B cell (primary cell): ENCODE measurements at regions not wholly inside any gene's neighbourhood (a gene's known extent, or its start where the extent isn't known, plus 50 kb on each side); places are given as distances from the start of the nearest gene placed in this dataset.

ENCODE experiments used
- EZH2 ChIP-seq: IDR thresholded peaks from 2 replicates; pipeline ENCODE4 v1.6.1; 2012; ENCODE audit warnings: borderline replicate concordance, low read depth, mild to moderate bottlenecking, moderate library complexity, low read length; ENCODE audit not compliant: insufficient read depth, poor library complexity, severe bottlenecking
- TF ChIP-seq, protein P1 (sequence below): fragments of 200-600 bp; IDR thresholded peaks from one replicate; pipeline ENCODE4 v1.8.0; 2022; ENCODE audit warnings: antibody characterized with exemption, mild to moderate bottlenecking

DNA sequence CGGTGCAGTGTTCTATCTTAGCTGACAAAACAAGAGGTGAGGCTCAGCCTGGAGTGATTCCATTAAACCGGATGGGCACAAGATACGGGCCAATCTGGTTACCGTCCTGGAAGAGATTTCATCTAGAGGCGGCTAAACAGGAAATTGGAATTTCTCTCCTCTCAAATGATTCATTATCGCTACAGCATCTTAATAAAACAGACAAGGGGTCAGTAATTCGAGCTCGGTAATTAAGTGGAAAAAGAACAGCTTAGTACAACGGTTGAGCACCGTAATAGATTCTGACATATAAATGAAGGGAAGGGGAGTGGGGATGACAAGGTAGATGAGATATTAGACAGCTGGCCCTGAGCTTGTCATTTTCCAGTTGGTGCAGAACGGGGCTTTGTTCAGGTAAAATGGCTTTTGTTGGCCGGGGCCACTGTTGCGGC, 137.2 kb downstream of the EDN3 start:
- TF ChIP-seq, protein P1, sequence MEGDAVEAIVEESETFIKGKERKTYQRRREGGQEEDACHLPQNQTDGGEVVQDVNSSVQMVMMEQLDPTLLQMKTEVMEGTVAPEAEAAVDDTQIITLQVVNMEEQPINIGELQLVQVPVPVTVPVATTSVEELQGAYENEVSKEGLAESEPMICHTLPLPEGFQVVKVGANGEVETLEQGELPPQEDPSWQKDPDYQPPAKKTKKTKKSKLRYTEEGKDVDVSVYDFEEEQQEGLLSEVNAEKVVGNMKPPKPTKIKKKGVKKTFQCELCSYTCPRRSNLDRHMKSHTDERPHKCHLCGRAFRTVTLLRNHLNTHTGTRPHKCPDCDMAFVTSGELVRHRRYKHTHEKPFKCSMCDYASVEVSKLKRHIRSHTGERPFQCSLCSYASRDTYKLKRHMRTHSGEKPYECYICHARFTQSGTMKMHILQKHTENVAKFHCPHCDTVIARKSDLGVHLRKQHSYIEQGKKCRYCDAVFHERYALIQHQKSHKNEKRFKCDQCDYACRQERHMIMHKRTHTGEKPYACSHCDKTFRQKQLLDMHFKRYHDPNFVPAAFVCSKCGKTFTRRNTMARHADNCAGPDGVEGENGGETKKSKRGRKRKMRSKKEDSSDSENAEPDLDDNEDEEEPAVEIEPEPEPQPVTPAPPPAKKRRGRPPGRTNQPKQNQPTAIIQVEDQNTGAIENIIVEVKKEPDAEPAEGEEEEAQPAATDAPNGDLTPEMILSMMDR, result no peak
- no peak for TF ChIP-seq EZH2
